CD4-positive, alpha-beta T cell (primary cell): ENCODE measurements at regions not wholly inside any gene's neighbourhood (a gene's known extent, or its start where the extent isn't known, plus 50 kb on each side); places are given as distances from the start of the nearest gene placed in this dataset.

ENCODE experiments used
- ATAC-seq: fragments of 200-7000 bp; cut with Tn5 transposase; one replicate; pipeline ENCODE4 v1.10.0; 2022; ENCODE audit warnings: mild to moderate bottlenecking; ENCODE audit not compliant: poor library complexity
- CTCF ChIA-PET: fragments of 350-600 bp; sonication (Branson Sonifier 250); formaldehyde crosslinking; loops from one replicate; lab custom pipeline; 2021; ENCODE audit warnings: antibody characterized with exemption, inconsistent platforms; lab: Charles Lee
- POLR2A ChIA-PET: fragments of 350-600 bp; sonication (Branson Sonifier 250); formaldehyde crosslinking; loops from one replicate; lab custom pipeline; 2021; ENCODE audit warnings: antibody characterized with exemption, inconsistent platforms; lab: Charles Lee
- DNase-seq, 14 experiments: peaks; one replicate each; pipeline ENCODE4 v3.0.0-alpha.2; 2013 to 2020; ENCODE audit warnings: mixed read lengths in 2 of 14
- H3K27ac ChIP-seq, 2 donors: one replicate each; pipeline versions ENCODE4 v1.5.1 to v1.7.0; 2013; ENCODE audit warnings: low read length in 2 of 2, low read depth in 1 of 2, mild to moderate bottlenecking in 1 of 2
- H3K27me3 ChIP-seq, 2 experiments: 1 replicate in 1 of 2; 2 replicates in 1 of 2; pipeline versions ENCODE4 v1.6.1 to v1.7.0; 2013; ENCODE audit warnings: low read length in 2 of 2, control low read depth in 1 of 2, mild to moderate bottlenecking in 1 of 2, moderate library complexity in 1 of 2; ENCODE audit not compliant: insufficient read depth in 2 of 2, control insufficient read depth in 1 of 2
- H3K36me3 ChIP-seq: one replicate; pipeline ENCODE4 v1.6.1; 2013; ENCODE audit warnings: low read length, control low read depth; ENCODE audit not compliant: insufficient read depth
- H3K4me1 ChIP-seq: one replicate; pipeline ENCODE4 v1.6.1; 2013; ENCODE audit warnings: low read length, control low read depth; ENCODE audit not compliant: insufficient read depth
- H3K4me3 ChIP-seq: one replicate; pipeline ENCODE4 v1.5.1; 2013; ENCODE audit warnings: mild to moderate bottlenecking, low read length, moderate library complexity
- H3K9me3 ChIP-seq, 2 experiments: 1 replicate in 1 of 2; 2 replicates in 1 of 2; pipeline versions ENCODE4 v1.6.1 to v1.7.0; 2013; ENCODE audit warnings: low read length in 2 of 2, mild to moderate bottlenecking in 2 of 2, control low read depth in 1 of 2, moderate library complexity in 1 of 2; ENCODE audit not compliant: control insufficient read depth in 1 of 2, insufficient read depth in 1 of 2
- H3K27ac Mint-ChIP-seq: one replicate; pipeline ENCODE4 v1.8.0; 2020; ENCODE audit warnings: mixed read lengths
- H3K27me3 Mint-ChIP-seq: one replicate; pipeline ENCODE4 v1.8.0; 2021; ENCODE audit warnings: mixed read lengths
- H3K36me3 Mint-ChIP-seq: one replicate; pipeline ENCODE4 v1.8.0; 2021; ENCODE audit warnings: low read depth, mixed read lengths
- H3K4me1 Mint-ChIP-seq: one replicate; pipeline ENCODE4 v1.8.0; 2021; ENCODE audit warnings: low read depth, mixed read lengths
- H3K4me3 Mint-ChIP-seq: one replicate; pipeline ENCODE4 v1.8.0; 2020; ENCODE audit warnings: mild to moderate bottlenecking, mixed read lengths
- H3K9me3 Mint-ChIP-seq: one replicate; pipeline ENCODE4 v1.8.0; 2020; ENCODE audit warnings: mixed read lengths
- intact Hi-C, 2 experiments: fragments of 100-400 bp; cut with DNase I in 1 of 2; cut with micrococcal nuclease in 1 of 2; formaldehyde crosslinking; loops; one replicate each; pipeline versions ENCODE4 v1.15.1 to v1.9.0; 2023 to 2025; cut with DNase I, micrococcal nuclease
- TF ChIP-seq, protein P1 (sequence below): fragments of 200-600 bp; IDR thresholded peaks from one replicate; pipeline ENCODE4 v1.8.0; 2022; ENCODE audit warnings: antibody characterized with exemption, mild to moderate bottlenecking

DNA sequence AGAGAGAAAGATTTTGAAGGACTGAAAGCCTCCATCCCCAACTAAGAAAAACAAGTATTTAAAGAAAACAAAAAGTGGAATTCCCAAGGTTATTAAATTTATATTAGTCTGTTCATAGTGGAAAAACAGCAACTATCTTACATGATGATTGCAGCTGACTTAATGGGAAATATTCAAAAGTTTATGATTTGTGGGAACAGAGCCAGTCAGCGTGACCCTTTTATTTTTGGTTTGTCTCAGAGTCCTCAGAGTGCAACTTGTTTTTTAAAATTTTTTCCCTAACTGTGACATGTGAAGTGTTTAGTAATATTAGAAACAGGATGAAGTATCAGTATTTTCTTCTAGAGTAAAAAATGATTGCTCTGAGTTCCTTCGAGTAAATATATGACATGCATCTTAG lies 441.9 kb upstream of the MCTP2 start:
- H3K9me3 ChIP-seq: peaks cover 0 to 9% of the 10 kb centered on the region in 2 experiments
- no peaks in the 10 kb centered on the region for H3K9me3 Mint-ChIP-seq
- peaks cover 31% of the 10 kb centered on the region for H3K27me3 Mint-ChIP-seq
- no peaks in the 10 kb centered on the region for H3K36me3 ChIP-seq
- no peak overlapping the region for H3K27ac ChIP-seq
- H3K27me3 ChIP-seq: no peaks in the 10 kb centered on the region
- intact Hi-C loops: loop anchor here in 1 of 2 experiments (5.0 kb wide), 1 partner anchor 52 kb away; no protein-coding TSS in a partner anchor
- ChIA-PET CTCF (interaction anchor here (0.6 kb wide), 1 partner anchor 18 kb away, joined by 3 read pairs; no protein-coding TSS in a partner anchor), POLR2A (no interaction called here)
- H3K4me1 ChIP-seq: no peaks in the 10 kb centered on the region
- no peak for ATAC-seq
- no peak overlapping the region for H3K27ac Mint-ChIP-seq
- DNase-seq: no peak
- no peaks in the 10 kb centered on the region for H3K36me3 Mint-ChIP-seq
- H3K4me1 Mint-ChIP-seq: no peaks in the 10 kb centered on the region
- H3K4me3 ChIP-seq: no peak overlapping the region
- H3K4me3 Mint-ChIP-seq: no peak overlapping the region
- TF ChIP-seq, protein P1, sequence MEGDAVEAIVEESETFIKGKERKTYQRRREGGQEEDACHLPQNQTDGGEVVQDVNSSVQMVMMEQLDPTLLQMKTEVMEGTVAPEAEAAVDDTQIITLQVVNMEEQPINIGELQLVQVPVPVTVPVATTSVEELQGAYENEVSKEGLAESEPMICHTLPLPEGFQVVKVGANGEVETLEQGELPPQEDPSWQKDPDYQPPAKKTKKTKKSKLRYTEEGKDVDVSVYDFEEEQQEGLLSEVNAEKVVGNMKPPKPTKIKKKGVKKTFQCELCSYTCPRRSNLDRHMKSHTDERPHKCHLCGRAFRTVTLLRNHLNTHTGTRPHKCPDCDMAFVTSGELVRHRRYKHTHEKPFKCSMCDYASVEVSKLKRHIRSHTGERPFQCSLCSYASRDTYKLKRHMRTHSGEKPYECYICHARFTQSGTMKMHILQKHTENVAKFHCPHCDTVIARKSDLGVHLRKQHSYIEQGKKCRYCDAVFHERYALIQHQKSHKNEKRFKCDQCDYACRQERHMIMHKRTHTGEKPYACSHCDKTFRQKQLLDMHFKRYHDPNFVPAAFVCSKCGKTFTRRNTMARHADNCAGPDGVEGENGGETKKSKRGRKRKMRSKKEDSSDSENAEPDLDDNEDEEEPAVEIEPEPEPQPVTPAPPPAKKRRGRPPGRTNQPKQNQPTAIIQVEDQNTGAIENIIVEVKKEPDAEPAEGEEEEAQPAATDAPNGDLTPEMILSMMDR: no peak

DNA sequence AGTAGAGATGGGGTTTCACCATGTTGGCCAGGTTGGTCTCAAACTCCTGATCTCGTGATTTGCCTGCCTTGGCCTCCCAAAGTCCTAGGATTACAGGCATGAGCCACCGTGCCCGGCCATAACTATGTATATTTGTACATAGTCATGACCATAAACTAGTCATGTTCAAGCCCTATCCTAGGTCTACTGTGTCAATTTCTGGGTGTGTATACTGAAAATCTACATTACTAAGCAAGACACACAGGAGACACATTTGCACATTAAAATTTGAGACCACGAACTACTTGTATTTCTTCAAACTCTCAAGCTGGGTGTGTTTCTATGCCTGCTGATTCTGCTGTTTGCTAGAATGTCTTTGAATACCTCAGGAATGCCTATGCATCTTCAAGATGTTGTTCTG lies 451.3 kb upstream of the MCTP2 start:
- Histone ChIP-seq H3K4me1 (no peaks in the 10 kb centered on the region), H3K9me3 (no peaks in the 10 kb centered on the region), H3K27me3 (no peaks in the 10 kb centered on the region), H3K27ac (no peak overlapping the region), H3K36me3 (no peaks in the 10 kb centered on the region), H3K4me3 (no peak overlapping the region)
- intact Hi-C loops: no loop called here
- Mint-ChIP-seq H3K9me3 (no peaks in the 10 kb centered on the region), H3K4me3 (no peak overlapping the region), H3K4me1 (no peaks in the 10 kb centered on the region), H3K27ac (no peak overlapping the region), H3K27me3 (no peaks in the 10 kb centered on the region), H3K36me3 (no peaks in the 10 kb centered on the region)
- TF ChIP-seq, protein P1: no peak
- no peak for DNase-seq
- POLR2A ChIA-PET: no interaction called here
- CTCF ChIA-PET: interaction anchor here (0.6 kb wide), 1 partner anchor 822 kb away, joined by 3 read pairs; no protein-coding TSS in a partner anchor
- ATAC-seq: no peak

DNA sequence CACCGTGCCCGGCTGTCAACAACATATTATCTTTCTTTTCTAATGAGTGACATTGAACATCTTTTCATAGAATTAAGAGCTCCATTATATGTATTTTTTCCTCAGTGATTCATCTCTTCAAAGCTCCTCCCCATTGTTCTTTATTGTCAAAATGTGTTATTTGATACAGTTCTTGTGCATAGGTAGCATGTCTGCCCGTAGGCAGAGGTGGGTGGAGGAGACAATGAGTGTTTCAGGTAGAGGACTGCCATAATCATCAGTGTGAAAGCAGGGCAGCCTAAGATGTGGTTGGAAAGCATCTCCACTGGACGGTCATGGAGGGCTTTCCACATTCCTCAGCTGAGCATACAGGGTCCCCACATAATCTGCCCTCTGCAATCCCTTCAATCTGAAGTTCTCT lies 452.0 kb upstream of the MCTP2 start:
- H3K9me3 Mint-ChIP-seq: no peaks in the 10 kb centered on the region
- ChIA-PET POLR2A (no interaction called here), CTCF (no interaction called here)
- Histone ChIP-seq H3K9me3 (no peaks in the 10 kb centered on the region), H3K36me3 (no peaks in the 10 kb centered on the region), H3K27me3 (no peaks in the 10 kb centered on the region), H3K4me3 (no peak overlapping the region), H3K27ac (no peak overlapping the region), H3K4me1 (no peaks in the 10 kb centered on the region)
- TF ChIP-seq, protein P1: no peak
- no peak for DNase-seq
- H3K4me3 Mint-ChIP-seq: no peak overlapping the region
- ATAC-seq: no peak
- intact Hi-C loops: no loop called here
- H3K27ac Mint-ChIP-seq: no peak overlapping the region
- no peaks in the 10 kb centered on the region for H3K36me3 Mint-ChIP-seq
- H3K4me1 Mint-ChIP-seq: no peaks in the 10 kb centered on the region
- no peaks in the 10 kb centered on the region for H3K27me3 Mint-ChIP-seq
